H9 (cell line): ENCODE measurements at regions not wholly inside any gene's neighbourhood (a gene's known extent, or its start where the extent isn't known, plus 50 kb on each side); places are given as distances from the start of the nearest gene placed in this dataset.

ENCODE experiments used
- DNase-seq: peaks from one replicate; pipeline ENCODE4 v3.0.0-alpha.2; 2017
- H2AFZ ChIP-seq: one replicate; pipeline ENCODE4 v1.6.1; 2013; ENCODE audit warnings: mild to moderate bottlenecking, low read length, control low read depth, moderate library complexity
- H2AK5ac ChIP-seq: 2 replicates; pipeline ENCODE4 v1.6.1; 2013; ENCODE audit warnings: low read length, control low read depth, mixed read lengths; ENCODE audit not compliant: insufficient read length
- H2BK120ac ChIP-seq: one replicate; pipeline ENCODE4 v1.6.1; 2013; ENCODE audit warnings: low read depth, mild to moderate bottlenecking, low read length, control low read depth, inconsistent platforms; ENCODE audit not compliant: poor library complexity, severe bottlenecking
- H2BK12ac ChIP-seq: 2 replicates; pipeline ENCODE4 v1.6.1; 2013; ENCODE audit warnings: low read length, control low read depth, mixed read lengths, low read depth; ENCODE audit not compliant: insufficient read length
- H2BK15ac ChIP-seq: 2 replicates; pipeline ENCODE4 v1.6.1; 2013; ENCODE audit warnings: low read depth, low read length, control low read depth
- H2BK20ac ChIP-seq: one replicate; pipeline ENCODE4 v1.6.1; 2013; ENCODE audit warnings: low read depth, mild to moderate bottlenecking, low read length, control low read depth, inconsistent platforms; ENCODE audit not compliant: poor library complexity, severe bottlenecking
- H2BK5ac ChIP-seq: 2 replicates; pipeline ENCODE4 v1.6.1; 2013; ENCODE audit warnings: low read length, control low read depth, mixed read lengths; ENCODE audit not compliant: insufficient read length
- H3K14ac ChIP-seq: 2 replicates; pipeline ENCODE4 v1.6.1; 2013; ENCODE audit warnings: low read length, control low read depth; ENCODE audit not compliant: insufficient read depth
- H3K18ac ChIP-seq: 2 replicates; pipeline ENCODE4 v1.6.1; 2013; ENCODE audit warnings: low read depth, mild to moderate bottlenecking, mixed read lengths, low read length, control low read depth; ENCODE audit not compliant: insufficient read length
- H3K23ac ChIP-seq: 2 replicates; pipeline ENCODE4 v1.6.1; 2013; ENCODE audit warnings: low read length, control low read depth, mixed read lengths, low read depth; ENCODE audit not compliant: insufficient read length
- H3K23me2 ChIP-seq: 2 replicates; pipeline ENCODE4 v1.6.1; 2013; ENCODE audit warnings: low read depth, mild to moderate bottlenecking, mixed read lengths, low read length, control low read depth; ENCODE audit not compliant: insufficient read length, poor library complexity, severe bottlenecking
- H3K27ac ChIP-seq: 2 replicates; pipeline ENCODE4 v1.5.1; 2013; ENCODE audit warnings: low read length, control low read depth, mixed read lengths, low read depth; ENCODE audit not compliant: insufficient read length
- H3K27me3 ChIP-seq: 2 replicates; pipeline ENCODE4 v1.6.1; 2013; ENCODE audit warnings: low read length, control low read depth, inconsistent platforms; ENCODE audit not compliant: insufficient read depth
- H3K4ac ChIP-seq: 2 replicates; pipeline ENCODE4 v1.6.1; 2013; ENCODE audit warnings: low read depth, mild to moderate bottlenecking, control low read depth, inconsistent platforms, low read length, moderate library complexity
- H3K4me1 ChIP-seq: 2 replicates; pipeline ENCODE4 v1.6.1; 2013; ENCODE audit warnings: low read length, control low read depth, inconsistent platforms; ENCODE audit not compliant: insufficient read depth
- H3K4me2 ChIP-seq: 2 replicates; pipeline ENCODE4 v1.6.1; 2013; ENCODE audit warnings: low read length, control low read depth, mixed read lengths; ENCODE audit not compliant: insufficient read length, insufficient read depth
- H3K56ac ChIP-seq: 2 replicates; pipeline ENCODE4 v1.6.1; 2013; ENCODE audit warnings: low read depth, mild to moderate bottlenecking, mixed read lengths, low read length, control low read depth; ENCODE audit not compliant: insufficient read length
- H3K79me1 ChIP-seq: 2 replicates; pipeline ENCODE4 v1.6.1; 2013; ENCODE audit warnings: low read depth, mild to moderate bottlenecking, moderate library complexity, low read length, control low read depth, inconsistent platforms; ENCODE audit not compliant: insufficient read depth, poor library complexity, severe bottlenecking
- H3K79me2 ChIP-seq: 2 replicates; pipeline ENCODE4 v1.6.1; 2013; ENCODE audit warnings: low read length, control low read depth, inconsistent platforms; ENCODE audit not compliant: insufficient read depth
- H3K9ac ChIP-seq: 2 replicates; pipeline ENCODE4 v1.6.1; 2013; ENCODE audit warnings: low read length, control low read depth, mixed read lengths; ENCODE audit not compliant: insufficient read length; ENCODE audit errors: extremely low read depth
- H3K9me3 ChIP-seq: one replicate; pipeline ENCODE4 v1.6.1; 2013; ENCODE audit warnings: low read depth, low read length, inconsistent platforms; ENCODE audit not compliant: control insufficient read depth
- H3T11ph ChIP-seq: one replicate; pipeline ENCODE4 v1.6.1; 2013; ENCODE audit warnings: mild to moderate bottlenecking, low read length, control low read depth, inconsistent platforms
- H4K20me1 ChIP-seq: one replicate; pipeline ENCODE4 v1.6.1; 2013; ENCODE audit not compliant: control insufficient read depth, insufficient read length, insufficient read depth
- H4K5ac ChIP-seq: 2 replicates; pipeline ENCODE4 v1.6.1; 2013; ENCODE audit warnings: low read depth, mild to moderate bottlenecking, mixed read lengths, low read length, control low read depth; ENCODE audit not compliant: insufficient read length
- H4K8ac ChIP-seq: replicated peaks from 2 replicates; pipeline ENCODE4 v1.6.1; 2013; ENCODE audit warnings: low read length, control low read depth, mixed read lengths, low read depth; ENCODE audit not compliant: insufficient read length
- H4K91ac ChIP-seq: 2 replicates; pipeline ENCODE4 v1.6.1; 2013; ENCODE audit warnings: low read depth, mild to moderate bottlenecking, moderate library complexity, mixed read lengths, low read length, control low read depth; ENCODE audit not compliant: insufficient read length
- H3K27ac Mint-ChIP-seq, 3 experiments: 2 replicates in 2 of 3; 3 replicates in 1 of 3; pipeline ENCODE4 v1.8.0; 2020 to 2021; ENCODE audit warnings: mixed read lengths in 3 of 3, mild to moderate bottlenecking in 1 of 3, moderate library complexity in 1 of 3
- H3K27me3 Mint-ChIP-seq: 2 replicates; pipeline ENCODE4 v1.8.0; 2021; ENCODE audit warnings: low read depth, mild to moderate bottlenecking, moderate library complexity, mixed read lengths
- H3K36me3 Mint-ChIP-seq, 3 experiments: 2 replicates in 2 of 3; 3 replicates in 1 of 3; pipeline ENCODE4 v1.8.0; 2020 to 2021; ENCODE audit warnings: low read depth in 3 of 3, mixed read lengths in 3 of 3; ENCODE audit not compliant: insufficient read depth in 1 of 3
- H3K4me1 Mint-ChIP-seq, 2 experiments: 2 replicates each; pipeline ENCODE4 v1.8.0; 2020; ENCODE audit warnings: mixed read lengths in 2 of 2
- H3K4me3 Mint-ChIP-seq, 2 experiments: 2 replicates in 1 of 2; 3 replicates in 1 of 2; pipeline ENCODE4 v1.8.0; 2020 to 2021; ENCODE audit warnings: mild to moderate bottlenecking in 2 of 2, mixed read lengths in 2 of 2, moderate library complexity in 1 of 2
- H3K9me3 Mint-ChIP-seq, 2 experiments: 2 replicates in 1 of 2; 3 replicates in 1 of 2; pipeline ENCODE4 v1.8.0; 2020; ENCODE audit warnings: mild to moderate bottlenecking in 2 of 2, mixed read lengths in 2 of 2, moderate library complexity in 1 of 2
- WGBS: extraction: QIAGEN DNeasy Blood & Tissue Kit; methylation state at CpG from one replicate; pipeline ENCODE4 v1.1.7; 2013; ENCODE audit warnings: missing lambda C conversion rate, low lambda C conversion rate, mixed read lengths; ENCODE audit not compliant: insufficient read length; ENCODE audit errors: extremely low coverage; 5-methylcytosine and 5-hydroxymethylcytosine counted together
- TF ChIP-seq, protein P1 (sequence below): fragments of 200-600 bp; sonication (generic); conservative IDR thresholded peaks from 3 replicates; pipeline ENCODE4 v1.8.0; 2021; ENCODE audit warnings: antibody characterized with exemption, mild to moderate bottlenecking

DNA sequence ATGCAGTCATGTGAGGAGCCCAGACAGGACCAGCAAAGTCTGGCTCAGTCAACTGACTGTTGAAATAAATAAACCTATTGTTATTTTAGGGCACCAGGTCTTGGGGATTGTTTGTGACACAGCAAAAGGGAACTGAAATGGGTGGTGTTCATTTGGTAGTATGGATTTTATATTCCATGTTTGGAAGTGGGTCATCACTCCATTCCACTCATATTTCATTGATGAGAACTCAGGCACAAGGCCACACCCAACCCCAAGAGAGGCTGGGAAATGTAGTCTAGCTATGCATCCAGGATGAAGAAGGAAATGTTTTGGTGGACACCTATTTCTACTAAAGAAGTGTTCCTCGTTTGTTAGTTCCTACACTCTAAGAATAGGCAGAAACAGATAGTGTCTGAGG is 64.9 kb upstream of the BTBD3 start:
- H2BK20ac ChIP-seq = no peak overlapping the region
- no peak overlapping the region for H3K23ac ChIP-seq
- H3K27me3 ChIP-seq = no peaks in the 10 kb centered on the region
- Mint-ChIP-seq H3K27me3 (no peaks in the 10 kb centered on the region), H3K4me3 (no peak overlapping the region), H3K4me1 (peaks cover 23 to 25% of the 10 kb centered on the region in 2 experiments), H3K9me3 (no peaks in the 10 kb centered on the region; a peak in 1 of 5 replicates), H3K36me3 (no peaks in the 10 kb centered on the region; a peak in 1 of 7 replicates), H3K27ac (no peak overlapping the region)
- H3K79me2 ChIP-seq = no peaks in the 10 kb centered on the region
- no peak overlapping the region for H3K18ac ChIP-seq
- no peak overlapping the region for H2BK120ac ChIP-seq
- no peak overlapping the region for H2AFZ ChIP-seq
- H3K23me2 ChIP-seq = no peaks in the 10 kb centered on the region
- no CpG with 5 or more reads among the region's 1 CpG for WGBS
- H3K79me1 ChIP-seq = no peaks in the 10 kb centered on the region
- no peak overlapping the region for H2AK5ac ChIP-seq
- no peaks in the 10 kb centered on the region for H3K9me3 ChIP-seq
- no peaks in the 10 kb centered on the region for H3K4me1 ChIP-seq
- no peak overlapping the region for H4K91ac ChIP-seq
- no peak overlapping the region for H3K14ac ChIP-seq
- H3T11ph ChIP-seq = no peak overlapping the region
- no peak overlapping the region for H3K4me2 ChIP-seq
- H3K9ac ChIP-seq = no peak overlapping the region
- H4K5ac ChIP-seq = no peak overlapping the region
- no peak overlapping the region for H2BK5ac ChIP-seq
- H2BK15ac ChIP-seq = no peak overlapping the region
- H3K4ac ChIP-seq = no peak overlapping the region
- no peak overlapping the region for H2BK12ac ChIP-seq
- no peak overlapping the region for H4K8ac ChIP-seq
- no peak for DNase-seq
- H4K20me1 ChIP-seq = no peaks in the 10 kb centered on the region
- H3K56ac ChIP-seq = no peak overlapping the region
- no peak overlapping the region for H3K27ac ChIP-seq
- TF ChIP-seq, protein P1, sequence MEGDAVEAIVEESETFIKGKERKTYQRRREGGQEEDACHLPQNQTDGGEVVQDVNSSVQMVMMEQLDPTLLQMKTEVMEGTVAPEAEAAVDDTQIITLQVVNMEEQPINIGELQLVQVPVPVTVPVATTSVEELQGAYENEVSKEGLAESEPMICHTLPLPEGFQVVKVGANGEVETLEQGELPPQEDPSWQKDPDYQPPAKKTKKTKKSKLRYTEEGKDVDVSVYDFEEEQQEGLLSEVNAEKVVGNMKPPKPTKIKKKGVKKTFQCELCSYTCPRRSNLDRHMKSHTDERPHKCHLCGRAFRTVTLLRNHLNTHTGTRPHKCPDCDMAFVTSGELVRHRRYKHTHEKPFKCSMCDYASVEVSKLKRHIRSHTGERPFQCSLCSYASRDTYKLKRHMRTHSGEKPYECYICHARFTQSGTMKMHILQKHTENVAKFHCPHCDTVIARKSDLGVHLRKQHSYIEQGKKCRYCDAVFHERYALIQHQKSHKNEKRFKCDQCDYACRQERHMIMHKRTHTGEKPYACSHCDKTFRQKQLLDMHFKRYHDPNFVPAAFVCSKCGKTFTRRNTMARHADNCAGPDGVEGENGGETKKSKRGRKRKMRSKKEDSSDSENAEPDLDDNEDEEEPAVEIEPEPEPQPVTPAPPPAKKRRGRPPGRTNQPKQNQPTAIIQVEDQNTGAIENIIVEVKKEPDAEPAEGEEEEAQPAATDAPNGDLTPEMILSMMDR = no peak
